ENCODE measurements at regions not wholly inside any gene's neighbourhood (a gene's known extent, or its start where the extent isn't known, plus 50 kb on each side); places are given as distances from the start of the nearest gene placed in this dataset.

- no peaks in the 10 kb centered on the region for H3K9me3 ChIP-seq
- no peaks in the 10 kb centered on the region for H3K27me3 ChIP-seq
- intact Hi-C loops (cut with DNase I): no loop called here
- no peak overlapping the region for H3K27ac ChIP-seq
- H3K4me1 ChIP-seq: peaks cover 0 to 13% (median 0%) of the 10 kb centered on the region in 3 donors
- no peak for DNase-seq
- TF ChIP-seq POLR2A (IDR thresholded peaks at IDR 0.05) (no peak), CTCF (IDR thresholded peaks at IDR 0.05) (no peak)
- no peaks in the 10 kb centered on the region for H3K36me3 ChIP-seq
- 87 to 90% methylated on average over 3 of the region's 3 CpGs for WGBS, 2 donors
- no peak overlapping the region for H3K4me3 ChIP-seq
Observed at GRCh38 chr15:91461377-91461776, 361.3 kb downstream of the SV2B start.

GRCh38 chr15:91465086-91465485, 365.0 kb downstream of the SV2B start:
- Histone ChIP-seq H3K27me3 (no peaks in the 10 kb centered on the region), H3K27ac (peak overlapping the region in 3 of 4 donors; percentile 31 to 53 (median 36)), H3K4me3 (no peak overlapping the region), H3K4me1 (peaks cover 0 to 4% (median 0%) of the 10 kb centered on the region in 3 donors), H3K9me3 (no peaks in the 10 kb centered on the region), H3K36me3 (no peaks in the 10 kb centered on the region)
- TF ChIP-seq POLR2A (IDR thresholded peaks at IDR 0.05) (no peak), CTCF (IDR thresholded peaks at IDR 0.05) (no peak)
- intact Hi-C loops (cut with DNase I): no loop called here
- 34 to 57% methylated on average over 4 of the region's 4 CpGs for WGBS, 2 donors
- DNase-seq: no peak

DNA sequence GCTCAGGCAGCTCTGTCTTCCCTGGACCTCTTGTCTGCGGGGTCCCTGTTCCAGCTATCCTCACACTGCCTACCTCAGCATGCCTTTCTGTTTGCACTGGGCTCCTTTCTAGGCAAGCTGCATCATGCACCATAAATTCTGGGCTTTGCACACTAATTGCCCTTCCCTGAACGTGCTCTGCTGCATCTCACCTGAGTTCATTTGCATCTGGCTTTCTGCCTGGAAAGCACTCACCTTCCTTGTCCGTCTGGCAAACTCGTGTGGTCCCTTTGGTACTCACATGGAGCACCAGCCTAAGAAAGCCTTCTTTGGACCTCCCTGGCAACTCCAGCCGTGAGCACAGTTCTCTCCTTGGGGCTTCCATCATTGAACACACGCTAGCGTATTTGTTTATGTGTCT, 365.6 kb downstream of the SV2B start:
- TF ChIP-seq POLR2A (IDR thresholded peaks at IDR 0.05) (no peak), CTCF (IDR thresholded peaks at IDR 0.05) (no peak)
- Histone ChIP-seq H3K27ac (peak overlapping the region in 3 of 4 donors; percentile 31 to 53 (median 36)), H3K27me3 (no peaks in the 10 kb centered on the region), H3K9me3 (no peaks in the 10 kb centered on the region), H3K4me3 (no peak overlapping the region), H3K36me3 (no peaks in the 10 kb centered on the region), H3K4me1 (peaks cover 0 to 4% (median 0%) of the 10 kb centered on the region in 3 donors)
- no peak for DNase-seq
- intact Hi-C loops (cut with DNase I): no loop called here
- WGBS, 2 donors: 31 to 45% methylated on average over 7 of the region's 7 CpGs

GRCh38 chr15:91468871-91469580, 369.0 kb downstream of the SV2B start:
- H3K4me3 ChIP-seq: no peak overlapping the region
- no peak for TF ChIP-seq CTCF (IDR thresholded peaks at IDR 0.05)
- no peak for TF ChIP-seq POLR2A (IDR thresholded peaks at IDR 0.05)
- no peak overlapping the region for H3K27ac ChIP-seq
- peaks cover 0 to 2% (median 0%) of the 10 kb centered on the region in 4 donors for H3K27me3 ChIP-seq
- intact Hi-C loops (cut with DNase I): no loop called here
- no peaks in the 10 kb centered on the region for H3K36me3 ChIP-seq
- DNase-seq: no peak
- H3K9me3 ChIP-seq: no peaks in the 10 kb centered on the region
- 85 to 87% methylated on average over 5 of the region's 5 CpGs for WGBS, 2 donors
- H3K4me1 ChIP-seq: peaks cover 0 to 4% (median 0%) of the 10 kb centered on the region in 3 donors

- no peak overlapping the region for H3K27ac ChIP-seq
Observed at GRCh38 chr15:91469632-91470567, 369.8 kb downstream of the SV2B start.

More at GRCh38 chr15:91469632-91470567, 369.8 kb downstream of the SV2B start:
- intact Hi-C loops (cut with DNase I): no loop called here
- peaks cover 0 to 2% (median 0%) of the 10 kb centered on the region in 4 donors for H3K27me3 ChIP-seq
- no peak for DNase-seq
- TF ChIP-seq POLR2A (IDR thresholded peaks at IDR 0.05): no peak
- TF ChIP-seq CTCF (IDR thresholded peaks at IDR 0.05): no peak
- peaks cover 0 to 4% (median 0%) of the 10 kb centered on the region in 3 donors for H3K4me1 ChIP-seq
- H3K9me3 ChIP-seq: no peaks in the 10 kb centered on the region
- no peaks in the 10 kb centered on the region for H3K36me3 ChIP-seq
- no peak overlapping the region for H3K4me3 ChIP-seq
- WGBS, 2 donors: 68 to 69% methylated on average over 15 to 17 of the region's 17 CpGs
